ENCODE measurements at regions not wholly inside any gene's neighbourhood (a gene's known extent, or its start where the extent isn't known, plus 50 kb on each side); places are given as distances from the start of the nearest gene placed in this dataset.
"Not testable (repeated sequence)": the region's sequence is repeated elsewhere in the genome, so short reads cannot be mapped to it uniquely, and the experiment has no call there.

DNA sequence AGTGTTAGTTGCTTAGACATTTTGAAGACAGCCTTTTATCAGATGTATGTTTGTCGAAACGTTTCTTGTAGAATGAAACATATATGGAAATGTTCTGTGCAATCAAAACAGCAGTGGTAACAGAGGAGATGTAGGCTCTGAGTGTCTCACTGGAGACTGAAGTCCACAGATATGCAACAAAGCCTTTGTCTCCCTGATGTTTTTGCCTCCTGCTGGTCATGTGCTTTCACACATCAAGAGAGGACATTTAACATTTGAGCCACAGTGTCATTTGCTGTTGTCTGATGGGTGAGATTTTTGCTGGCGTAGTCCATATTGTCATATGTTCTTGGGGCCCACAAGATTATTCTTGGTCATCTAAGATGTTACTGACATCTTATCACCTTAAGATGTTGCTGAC is 101.7 kb downstream of the POTEH start:
- intact Hi-C loops (cut with DNase I) = not testable (repeated sequence)

DNA sequence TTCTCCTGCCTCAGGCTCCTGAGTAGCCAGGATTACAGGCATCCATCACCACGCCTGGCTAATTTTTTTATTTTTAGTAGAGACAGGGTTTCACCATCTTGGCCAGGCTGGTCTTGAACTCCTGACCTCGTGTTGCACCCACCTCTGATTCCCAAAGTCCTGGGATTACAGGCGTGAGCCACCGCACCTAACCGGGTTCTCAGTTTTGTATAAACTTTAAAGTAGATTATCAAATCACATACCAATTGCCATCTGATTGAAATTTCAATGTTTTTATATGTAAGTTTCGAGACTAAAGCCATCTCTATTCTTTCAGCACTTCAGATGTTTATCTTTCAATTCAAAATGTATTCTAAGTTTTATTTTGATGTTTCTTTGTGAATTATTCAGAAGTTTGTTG is 110.1 kb downstream of the POTEH start:
- DNase-seq; H3K4me3 ChIP-seq; H3K4me1 ChIP-seq; H3K36me3 ChIP-seq (replicated peaks in 1 of 2; ENCODE audit: insufficient read depth in 1 of 2, low read depth in 2 of 2); intact Hi-C loops (cut with DNase I); ATAC-seq; H3K27ac ChIP-seq; H3K27me3 ChIP-seq; H3K9me3 ChIP-seq: not testable (repeated sequence)
- 51 to 70% methylated on average over 2 to 4 of the region's 6 CpGs for WGBS, 2 donors

More for the DNA sequence above, 101.7 kb downstream of the POTEH start:
- H3K36me3 ChIP-seq (replicated peaks in 1 of 2; ENCODE audit: insufficient read depth in 1 of 2, low read depth in 2 of 2); H3K27me3 ChIP-seq; H3K4me3 ChIP-seq; ATAC-seq; H3K27ac ChIP-seq; DNase-seq; H3K9me3 ChIP-seq; H3K4me1 ChIP-seq: not testable (repeated sequence)
- WGBS, 2 donors = 63% methylated on average over 1 of the region's 3 CpGs; no CpG with 5 or more reads in 1 of the 2 donors

DNA sequence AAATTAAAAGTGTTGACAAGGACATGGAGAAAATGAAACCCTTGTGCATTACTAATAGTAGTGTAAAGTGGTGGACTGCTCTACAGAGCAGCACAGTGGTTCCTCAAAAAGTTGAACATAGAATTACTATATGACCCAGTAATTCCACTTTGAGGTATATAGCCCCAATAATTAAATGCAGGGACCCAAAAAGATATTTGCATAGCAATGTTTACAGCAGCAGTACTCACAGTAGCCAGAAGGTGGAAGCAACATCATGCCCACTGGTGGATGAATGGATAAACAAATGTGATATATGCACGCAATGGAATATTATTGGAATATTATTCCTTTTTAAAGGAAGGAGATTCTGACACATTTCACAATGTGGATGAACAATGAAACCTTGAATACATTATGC is 121.3 kb downstream of the POTEH start:
- ATAC-seq = peak; percentile 30
- H3K27me3 ChIP-seq; H3K36me3 ChIP-seq (replicated peaks in 1 of 2; ENCODE audit: insufficient read depth in 1 of 2, low read depth in 2 of 2); H3K9me3 ChIP-seq; H3K27ac ChIP-seq; H3K4me1 ChIP-seq; intact Hi-C loops (cut with DNase I); H3K4me3 ChIP-seq: not testable (repeated sequence)
- peak in 1 of 4 donors; percentile 9 for DNase-seq
- WGBS, 2 donors = 34 to 37% methylated on average over 1 of the region's 1 CpG
- TF ChIP-seq, protein P1, sequence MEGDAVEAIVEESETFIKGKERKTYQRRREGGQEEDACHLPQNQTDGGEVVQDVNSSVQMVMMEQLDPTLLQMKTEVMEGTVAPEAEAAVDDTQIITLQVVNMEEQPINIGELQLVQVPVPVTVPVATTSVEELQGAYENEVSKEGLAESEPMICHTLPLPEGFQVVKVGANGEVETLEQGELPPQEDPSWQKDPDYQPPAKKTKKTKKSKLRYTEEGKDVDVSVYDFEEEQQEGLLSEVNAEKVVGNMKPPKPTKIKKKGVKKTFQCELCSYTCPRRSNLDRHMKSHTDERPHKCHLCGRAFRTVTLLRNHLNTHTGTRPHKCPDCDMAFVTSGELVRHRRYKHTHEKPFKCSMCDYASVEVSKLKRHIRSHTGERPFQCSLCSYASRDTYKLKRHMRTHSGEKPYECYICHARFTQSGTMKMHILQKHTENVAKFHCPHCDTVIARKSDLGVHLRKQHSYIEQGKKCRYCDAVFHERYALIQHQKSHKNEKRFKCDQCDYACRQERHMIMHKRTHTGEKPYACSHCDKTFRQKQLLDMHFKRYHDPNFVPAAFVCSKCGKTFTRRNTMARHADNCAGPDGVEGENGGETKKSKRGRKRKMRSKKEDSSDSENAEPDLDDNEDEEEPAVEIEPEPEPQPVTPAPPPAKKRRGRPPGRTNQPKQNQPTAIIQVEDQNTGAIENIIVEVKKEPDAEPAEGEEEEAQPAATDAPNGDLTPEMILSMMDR (IDR thresholded peaks at IDR 0.05) = peak in 1 of 7 experiments; percentile 13

DNA sequence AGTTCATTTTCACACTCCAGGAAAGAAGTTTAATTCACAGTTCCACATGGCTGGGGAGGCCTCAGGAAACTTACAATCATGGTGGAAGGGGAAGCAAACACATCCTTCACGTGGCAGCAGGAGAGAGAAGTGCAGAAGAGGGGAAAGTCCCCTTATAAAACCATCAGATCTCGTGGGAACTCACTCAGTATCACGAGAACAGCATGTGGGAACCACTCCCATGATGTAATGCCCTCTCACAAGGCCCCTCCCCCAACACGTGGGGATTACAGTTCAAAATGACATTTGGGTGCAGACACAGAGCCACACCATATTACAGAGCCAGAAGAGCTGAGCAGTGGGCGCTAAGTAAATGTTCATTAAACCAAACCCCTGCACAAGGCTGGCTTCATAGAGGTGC is 126.0 kb downstream of the POTEH start:
- H3K9me3 ChIP-seq; H3K27ac ChIP-seq; H3K4me1 ChIP-seq; H3K27me3 ChIP-seq; H3K4me3 ChIP-seq; H3K36me3 ChIP-seq (replicated peaks in 1 of 2; ENCODE audit: insufficient read depth in 1 of 2, low read depth in 2 of 2); DNase-seq; ATAC-seq; intact Hi-C loops (cut with DNase I): not testable (repeated sequence)
- no CpG with 5 or more reads among the region's 5 CpGs for WGBS, 2 donors

DNA sequence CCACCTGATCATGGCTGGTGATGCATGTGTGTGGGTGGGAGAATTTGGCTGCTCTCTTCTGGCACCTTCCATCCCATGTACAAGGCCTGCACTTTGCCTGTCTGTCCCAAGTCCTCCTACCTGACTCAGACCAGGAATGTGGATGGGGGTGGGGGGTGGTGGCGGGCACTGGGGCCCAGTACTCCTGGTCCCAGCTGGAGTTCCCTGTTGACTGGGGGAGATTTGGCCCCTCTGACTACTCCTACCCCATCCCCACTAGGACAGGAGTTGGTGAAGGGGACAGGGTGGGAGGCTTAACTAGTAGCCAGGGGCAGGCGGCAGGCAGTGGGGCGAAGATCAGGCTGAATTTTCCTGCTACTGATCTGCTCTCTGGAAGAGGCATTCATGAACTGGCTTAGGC is 126.6 kb downstream of the POTEH start:
- H3K27me3 ChIP-seq; H3K36me3 ChIP-seq (replicated peaks in 1 of 2; ENCODE audit: insufficient read depth in 1 of 2, low read depth in 2 of 2); ATAC-seq; intact Hi-C loops (cut with DNase I); DNase-seq; H3K9me3 ChIP-seq; H3K27ac ChIP-seq; H3K4me1 ChIP-seq; H3K4me3 ChIP-seq: not testable (repeated sequence)
- 55 to 67% methylated on average over 1 to 3 of the region's 3 CpGs for WGBS, 2 donors

DNA sequence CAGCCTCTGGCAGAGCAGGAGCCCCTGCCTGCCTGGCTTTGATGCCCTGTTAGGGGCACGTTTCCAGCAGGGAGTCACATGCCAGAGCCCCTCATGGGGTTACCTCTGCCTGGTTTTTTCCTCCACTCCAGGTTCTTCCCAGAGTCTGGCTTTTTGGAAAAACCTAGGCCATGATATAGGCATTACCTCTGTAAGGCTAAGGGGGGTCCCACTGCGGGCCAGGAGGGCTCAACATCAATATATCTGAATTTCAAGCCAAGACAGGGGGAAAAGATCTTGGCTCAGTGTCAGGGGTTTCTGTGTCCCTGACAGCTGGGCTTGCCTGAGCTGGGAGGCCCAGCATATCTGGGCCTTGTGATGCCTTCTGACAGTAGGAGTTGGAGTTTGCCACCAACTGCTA is 127.4 kb downstream of the POTEH start:
- 45 to 60% methylated on average over 1 of the region's 2 CpGs for WGBS, 2 donors
- H3K27ac ChIP-seq; H3K9me3 ChIP-seq; H3K27me3 ChIP-seq; intact Hi-C loops (cut with DNase I); H3K4me1 ChIP-seq; H3K36me3 ChIP-seq (replicated peaks in 1 of 2; ENCODE audit: insufficient read depth in 1 of 2, low read depth in 2 of 2); ATAC-seq; H3K4me3 ChIP-seq; DNase-seq: not testable (repeated sequence)

DNA sequence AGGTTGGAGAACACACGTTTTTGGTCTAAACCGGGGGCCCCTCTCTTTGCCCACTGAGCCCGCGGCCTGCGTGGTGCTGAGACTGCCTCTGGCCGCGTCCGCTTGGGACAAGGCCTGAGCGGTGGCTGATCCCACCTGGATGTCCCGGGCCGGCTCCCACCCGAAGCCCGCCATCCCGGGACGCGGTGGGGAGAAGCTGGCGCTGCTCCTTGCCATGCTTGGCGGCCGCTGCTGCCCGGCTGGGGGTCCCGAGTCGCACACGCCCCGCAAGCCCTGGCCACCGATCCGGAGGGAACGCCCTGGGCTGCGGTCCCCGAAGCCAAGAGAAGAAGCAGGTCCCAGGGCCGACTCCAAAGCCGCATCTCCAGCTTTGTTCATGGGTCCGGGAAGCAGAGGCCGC is 130.1 kb downstream of the POTEH start:
- intact Hi-C loops (cut with DNase I); DNase-seq; H3K36me3 ChIP-seq (replicated peaks in 1 of 2; ENCODE audit: insufficient read depth in 1 of 2, low read depth in 2 of 2); H3K4me1 ChIP-seq; H3K27me3 ChIP-seq; H3K27ac ChIP-seq; H3K9me3 ChIP-seq; ATAC-seq; H3K4me3 ChIP-seq: not testable (repeated sequence)
- no CpG with 5 or more reads among the region's 33 CpGs for WGBS, 2 donors

DNA sequence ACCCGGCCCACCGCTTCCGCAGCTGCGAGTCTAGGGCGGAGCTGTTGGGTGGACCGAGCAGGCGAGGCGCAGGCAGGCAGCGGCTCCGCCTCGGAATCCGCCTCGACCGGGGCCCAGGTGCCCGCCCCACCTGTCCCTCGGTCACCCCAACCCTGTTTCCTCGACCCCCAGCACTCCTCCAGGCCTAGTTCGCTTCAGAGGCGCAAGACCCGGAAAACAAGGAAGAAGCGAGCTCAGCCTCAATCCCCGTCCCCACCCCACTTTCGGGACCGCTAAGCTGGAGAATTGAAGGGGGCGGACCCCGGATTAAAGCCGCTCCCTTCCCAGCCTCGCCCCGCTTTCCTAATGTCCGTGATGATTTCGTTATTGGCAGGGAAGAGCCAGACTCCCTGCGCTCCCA is 131.3 kb downstream of the POTEH start:
- no CpG with 5 or more reads among the region's 32 CpGs for WGBS, 2 donors
- intact Hi-C loops (cut with DNase I); H3K36me3 ChIP-seq (replicated peaks in 1 of 2; ENCODE audit: insufficient read depth in 1 of 2, low read depth in 2 of 2); H3K27ac ChIP-seq; H3K4me1 ChIP-seq; H3K9me3 ChIP-seq; H3K4me3 ChIP-seq; ATAC-seq; DNase-seq; H3K27me3 ChIP-seq: not testable (repeated sequence)

DNA sequence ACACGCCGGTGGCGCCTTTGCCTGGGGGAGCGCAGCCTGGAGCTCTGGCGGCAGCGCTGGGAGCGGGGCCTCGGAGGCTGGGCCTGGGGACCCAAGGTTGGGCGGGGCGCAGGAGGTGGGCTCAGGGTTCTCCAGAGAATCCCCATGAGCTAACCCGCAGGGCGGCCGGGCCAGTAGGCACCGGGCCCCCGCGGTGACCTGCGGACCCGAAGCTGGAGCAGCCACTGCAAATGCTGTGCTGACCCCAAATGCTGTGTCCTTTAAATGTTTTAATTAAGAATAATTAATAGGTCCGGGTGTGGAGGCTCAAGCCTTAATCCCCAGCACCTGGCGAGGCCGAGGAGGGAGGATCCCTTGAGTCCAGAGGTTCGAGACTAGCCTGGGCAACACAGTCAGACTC is 132.2 kb downstream of the POTEH start:
- DNase-seq; intact Hi-C loops (cut with DNase I): not testable (repeated sequence)
- no CpG with 5 or more reads among the region's 22 CpGs for WGBS, 2 donors

DNA sequence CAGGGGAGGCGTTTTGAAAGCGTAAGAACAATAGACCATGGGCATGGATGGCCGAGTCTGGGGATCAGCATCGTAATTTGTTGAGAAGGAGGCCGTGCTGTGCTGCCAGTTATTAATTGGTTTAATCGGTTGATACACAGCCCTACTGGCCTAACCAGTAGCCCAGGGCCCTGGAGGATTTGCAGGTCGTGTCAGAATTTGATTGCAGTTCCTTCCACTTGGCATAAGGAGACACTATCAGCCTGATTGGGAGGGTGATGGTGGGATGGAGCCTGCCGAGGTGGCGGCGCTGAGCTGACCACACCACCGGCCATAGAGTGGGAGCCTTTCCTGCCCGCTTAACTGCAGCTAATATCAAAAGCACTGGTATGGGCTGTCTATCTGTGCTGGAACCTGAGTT is 133.4 kb downstream of the POTEH start:
- 37 to 44% methylated on average over 5 to 8 of the region's 12 CpGs for WGBS, 2 donors
- ATAC-seq; H3K4me1 ChIP-seq; H3K9me3 ChIP-seq; H3K4me3 ChIP-seq; DNase-seq; H3K36me3 ChIP-seq (replicated peaks in 1 of 2; ENCODE audit: insufficient read depth in 1 of 2, low read depth in 2 of 2); intact Hi-C loops (cut with DNase I); H3K27me3 ChIP-seq; H3K27ac ChIP-seq: not testable (repeated sequence)

More for the DNA sequence above, 132.2 kb downstream of the POTEH start:
- H3K9me3 ChIP-seq; ATAC-seq; H3K4me3 ChIP-seq; H3K36me3 ChIP-seq (replicated peaks in 1 of 2; ENCODE audit: insufficient read depth in 1 of 2, low read depth in 2 of 2); H3K4me1 ChIP-seq; H3K27me3 ChIP-seq; H3K27ac ChIP-seq: not testable (repeated sequence)

DNA sequence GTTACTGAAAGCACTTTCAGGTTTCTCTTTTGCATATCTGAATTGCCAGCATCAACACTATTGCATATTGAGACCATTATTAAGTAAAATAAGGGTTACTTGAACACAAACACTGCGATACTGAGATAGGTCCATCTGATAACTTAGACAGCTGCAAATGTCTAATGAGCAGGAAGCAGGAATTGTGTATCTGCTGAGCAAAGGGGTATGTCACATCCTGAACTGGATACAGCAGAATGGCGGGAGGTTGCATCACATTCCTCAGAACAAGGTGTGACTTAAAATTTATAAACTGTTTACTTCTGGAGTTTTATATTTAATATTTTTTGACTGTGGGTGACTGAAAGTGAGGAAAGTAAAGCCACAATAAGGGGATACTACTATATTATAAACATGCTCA is 142.4 kb downstream of the POTEH start:
- H3K4me3 ChIP-seq; DNase-seq; H3K27ac ChIP-seq; H3K36me3 ChIP-seq (replicated peaks in 1 of 2; ENCODE audit: insufficient read depth in 1 of 2, low read depth in 2 of 2); ATAC-seq; H3K27me3 ChIP-seq; H3K4me1 ChIP-seq; intact Hi-C loops (cut with DNase I); H3K9me3 ChIP-seq: not testable (repeated sequence)
- 62 to 71% methylated on average over 2 of the region's 2 CpGs for WGBS, 2 donors

DNA sequence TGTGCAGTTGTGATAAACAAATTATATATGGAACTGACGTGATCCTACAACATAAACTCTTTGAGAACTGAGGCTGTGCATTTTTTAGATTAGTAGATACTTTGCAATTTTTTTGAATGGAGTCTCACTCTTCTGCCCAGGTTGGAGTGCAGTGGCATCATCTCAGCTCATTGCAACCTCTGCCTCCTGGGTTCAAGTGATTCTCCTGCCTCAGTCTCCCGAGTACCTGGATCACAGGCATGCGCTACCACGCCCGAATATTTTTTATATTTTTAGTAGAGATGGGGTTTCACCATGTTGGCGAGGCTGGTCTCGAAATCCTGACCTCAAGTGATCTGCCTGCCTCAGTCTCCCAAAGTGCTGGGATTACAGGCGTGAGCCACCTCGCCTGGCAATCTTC is 145.9 kb downstream of the POTEH start:
- 44 to 59% methylated on average over 9 of the region's 9 CpGs for WGBS, 2 donors
- intact Hi-C loops (cut with DNase I); H3K27me3 ChIP-seq; H3K4me3 ChIP-seq; DNase-seq; H3K4me1 ChIP-seq; H3K27ac ChIP-seq; H3K9me3 ChIP-seq; ATAC-seq; H3K36me3 ChIP-seq (replicated peaks in 1 of 2; ENCODE audit: insufficient read depth in 1 of 2, low read depth in 2 of 2): not testable (repeated sequence)
